NCI-H226 (cell line): ENCODE measurements at regions not wholly inside any gene's neighbourhood (a gene's known extent, or its start where the extent isn't known, plus 50 kb on each side); places are given as distances from the start of the nearest gene placed in this dataset.
"Not testable (repeated sequence)": the region's sequence is repeated elsewhere in the genome, so short reads cannot be mapped to it uniquely, and the experiment has no call there.

Experiments used
- DNase-seq: peaks from one replicate; pipeline ENCODE4 v3.0.0-alpha.2; 2015

GRCh38 chr3:107211608-107212007, 165.6 kb upstream of the CCDC54 start:
- DNase-seq, result no peak

DNA sequence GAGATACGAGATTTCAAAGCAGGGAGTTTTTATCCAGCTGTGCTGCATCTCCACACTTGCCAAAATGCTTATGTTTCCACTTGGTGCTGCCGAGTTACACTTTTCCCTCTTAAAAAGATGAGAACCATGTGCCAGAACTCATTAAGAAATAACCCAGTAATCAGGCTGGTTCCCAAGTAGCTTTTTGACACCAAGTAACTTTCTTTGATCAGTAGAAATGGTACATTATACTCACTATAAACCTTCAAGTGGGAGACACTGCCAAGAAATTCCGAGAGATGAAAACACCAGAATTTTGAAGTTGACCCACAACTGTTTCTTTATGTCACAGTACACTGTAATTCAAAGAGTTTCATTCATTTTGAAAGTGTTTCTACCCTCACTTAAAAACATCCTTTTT, 164.6 kb upstream of the CCDC54 start:
- DNase-seq, result no peak

- no peak for DNase-seq
These were observed 164.1 kb upstream of the CCDC54 start for GRCh38 chr3:107213044-107213669.

- peak; percentile 20 for DNase-seq
These were observed 161.0 kb upstream of the CCDC54 start for GRCh38 chr3:107216229-107216628.

DNA sequence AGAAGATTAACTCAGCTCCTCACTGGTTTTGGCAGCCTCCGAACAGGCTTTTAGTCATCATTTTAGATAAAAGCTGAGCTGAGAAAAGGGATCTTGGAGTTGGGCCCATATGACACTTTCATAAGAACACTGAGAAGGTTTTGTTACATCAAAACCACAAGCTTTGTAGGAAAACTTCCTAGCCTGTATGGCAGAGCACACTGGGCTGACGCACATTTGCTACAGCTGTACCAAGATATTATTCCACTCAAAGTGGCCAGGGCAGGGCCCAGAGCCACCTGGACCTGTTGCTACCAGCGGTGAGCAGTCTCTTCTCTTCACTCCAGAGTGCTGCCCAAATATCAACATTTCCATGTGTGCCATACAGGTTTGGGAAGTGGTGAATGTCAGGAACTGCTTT, 160.5 kb upstream of the CCDC54 start:
- DNase-seq, result peak; percentile 93

GRCh38 chr3:107217172-107217571, 160.1 kb upstream of the CCDC54 start:
- peak; percentile 92 for DNase-seq

DNA sequence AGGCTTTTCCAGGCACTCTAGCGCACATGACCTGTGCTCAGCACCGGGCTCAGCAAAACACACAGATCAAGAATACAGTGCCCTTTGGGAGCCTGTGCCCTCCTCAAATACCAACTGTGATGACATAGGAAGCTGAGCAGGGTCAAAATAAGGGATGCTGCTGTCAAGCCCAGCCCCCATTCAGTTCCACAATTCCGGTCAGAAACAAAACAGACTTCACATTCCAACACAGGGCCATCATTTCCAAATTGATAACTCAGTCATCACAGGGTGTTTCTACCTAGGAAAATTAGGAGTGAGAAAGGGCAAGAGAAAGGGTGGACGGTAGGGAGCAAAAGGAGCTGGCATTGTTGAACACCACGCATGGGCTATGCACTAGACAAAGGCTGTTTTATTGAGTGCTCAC, 158.4 kb upstream of the CCDC54 start:
- DNase-seq, result no peak

DNA sequence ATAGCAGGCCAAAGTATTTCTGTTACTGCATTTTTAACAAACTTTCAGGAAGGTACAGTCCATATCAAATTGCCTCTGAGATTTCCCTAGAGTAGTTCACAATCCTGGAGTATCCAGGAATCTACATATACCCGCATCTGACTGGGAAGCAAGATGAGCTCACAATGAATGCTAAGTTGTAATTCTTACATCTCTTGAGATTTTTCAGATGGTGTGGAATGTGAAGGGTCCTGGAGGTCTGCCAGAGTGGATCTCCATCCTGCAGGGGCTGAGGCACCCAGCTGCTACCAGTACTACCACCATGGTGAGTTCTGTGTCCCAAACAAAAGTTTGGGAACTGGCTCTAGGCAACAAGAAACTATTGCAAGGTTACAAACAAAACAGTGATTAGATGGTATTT, 156.7 kb upstream of the CCDC54 start:
- DNase-seq, result no peak

DNA sequence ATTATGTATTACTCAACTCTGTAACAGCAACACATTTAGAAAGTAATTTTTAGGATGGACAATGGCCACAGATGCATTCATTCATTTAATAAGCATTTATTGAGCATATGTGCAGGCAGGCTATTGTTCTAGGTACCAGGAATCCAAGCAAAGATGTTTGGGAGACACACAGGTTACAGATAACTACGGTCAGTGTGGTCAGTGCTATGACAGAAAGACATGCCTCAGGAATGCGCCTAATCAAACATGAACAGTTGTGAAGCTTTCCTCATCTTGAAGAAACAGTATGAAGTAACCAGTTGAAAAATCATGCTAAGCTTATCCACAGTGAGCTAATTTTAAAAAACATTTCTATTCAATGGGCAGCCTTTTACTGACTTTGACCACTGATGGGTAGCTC, 155.4 kb upstream of the CCDC54 start:
- DNase-seq, result peak; percentile 72

DNA sequence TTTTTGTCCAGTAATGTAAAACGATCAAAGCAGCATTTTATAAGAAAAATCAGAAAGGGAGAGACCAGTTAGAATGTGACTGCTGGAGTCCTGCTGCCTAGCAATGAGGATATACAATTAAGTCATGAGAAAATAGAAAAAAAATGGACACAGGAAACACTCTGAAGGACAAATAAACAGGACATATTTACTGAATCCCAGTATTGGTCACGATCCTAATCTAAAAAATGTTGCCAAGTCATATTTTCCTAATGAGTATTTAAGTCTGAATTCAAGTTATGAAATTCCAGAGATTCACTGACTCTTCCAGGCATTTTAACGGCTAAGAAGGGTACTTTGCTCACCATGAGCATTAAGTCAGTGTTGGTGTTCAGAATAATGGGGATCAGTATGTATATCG, 154.3 kb upstream of the CCDC54 start:
- DNase-seq, result peak; percentile 50

GRCh38 chr3:107224026-107224596, 153.1 kb upstream of the CCDC54 start:
- no peak for DNase-seq

DNA sequence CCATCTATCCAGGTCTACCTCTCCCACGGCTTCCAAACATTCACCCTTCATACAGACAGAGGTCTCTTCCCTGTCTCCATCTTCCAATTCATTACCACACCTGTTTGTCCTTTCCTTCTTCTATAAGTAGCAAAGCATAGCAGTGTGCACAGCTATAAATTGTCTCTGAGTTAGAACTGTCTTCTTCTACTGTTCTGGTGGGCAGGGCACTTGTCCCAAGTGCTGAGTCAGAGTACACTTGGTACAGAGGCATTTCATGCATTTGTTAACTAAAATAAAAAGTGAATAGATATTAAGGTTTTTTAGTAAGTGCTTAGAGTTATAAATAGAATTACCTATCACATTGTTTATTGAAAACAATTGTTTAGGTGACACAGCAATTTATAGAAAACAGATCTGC, 150.1 kb upstream of the CCDC54 start:
- DNase-seq, result peak; percentile 31

- not testable (repeated sequence) for DNase-seq
These were observed 143.4 kb upstream of the CCDC54 start for GRCh38 chr3:107233877-107234276.

GRCh38 chr3:107235193-107235927, 141.9 kb upstream of the CCDC54 start:
- no peak for DNase-seq

DNA sequence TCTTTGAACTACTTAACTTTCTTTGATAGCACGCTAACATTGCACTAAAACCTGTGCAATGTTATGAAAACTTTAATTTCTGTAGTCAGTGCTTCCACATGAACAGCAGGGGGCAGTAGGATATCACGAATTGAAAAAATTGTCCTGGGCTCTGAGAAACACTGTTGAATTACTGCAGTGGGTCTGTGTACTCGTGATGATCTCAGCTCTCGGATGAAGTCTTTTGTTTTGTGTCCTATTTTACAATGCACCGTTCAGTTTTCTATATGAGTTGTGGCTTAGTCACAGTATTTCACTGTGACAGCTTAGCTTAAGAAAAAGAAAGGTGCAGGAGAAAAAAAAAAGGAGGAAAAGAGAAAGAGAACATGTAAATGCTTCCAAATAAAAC, 141.3 kb upstream of the CCDC54 start:
- peak; percentile 57 for DNase-seq

- peak; percentile 61 for DNase-seq
These were observed 140.4 kb upstream of the CCDC54 start for GRCh38 chr3:107236655-107237337.

- DNase-seq, result no peak
These were observed 138.5 kb upstream of the CCDC54 start for GRCh38 chr3:107238787-107239186.

DNA sequence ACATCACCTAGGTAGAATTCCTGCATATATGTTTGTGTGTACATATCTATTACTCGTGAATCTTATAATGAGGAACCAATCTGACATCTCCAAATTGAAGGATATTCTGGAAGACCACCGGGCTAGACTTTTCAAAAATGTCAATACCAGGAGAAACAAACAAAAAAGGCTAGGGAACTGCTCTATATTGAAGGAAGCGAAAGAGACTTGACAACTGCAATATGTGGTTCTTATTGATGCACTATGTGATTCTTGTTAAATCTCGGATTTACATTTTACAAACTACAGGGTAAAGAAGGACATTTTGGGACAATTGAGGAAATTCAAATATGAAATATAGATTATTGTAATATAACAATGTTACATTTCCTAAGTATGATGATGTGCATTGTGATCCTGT, 137.5 kb upstream of the CCDC54 start:
- DNase-seq, result no peak

- peak; percentile 74 for DNase-seq
These were observed 136.8 kb upstream of the CCDC54 start for GRCh38 chr3:107240183-107241091.

GRCh38 chr3:107241217-107241616, 136.0 kb upstream of the CCDC54 start:
- DNase-seq, result no peak

- DNase-seq, result no peak
These were observed 134.7 kb upstream of the CCDC54 start for GRCh38 chr3:107242579-107242978.

DNA sequence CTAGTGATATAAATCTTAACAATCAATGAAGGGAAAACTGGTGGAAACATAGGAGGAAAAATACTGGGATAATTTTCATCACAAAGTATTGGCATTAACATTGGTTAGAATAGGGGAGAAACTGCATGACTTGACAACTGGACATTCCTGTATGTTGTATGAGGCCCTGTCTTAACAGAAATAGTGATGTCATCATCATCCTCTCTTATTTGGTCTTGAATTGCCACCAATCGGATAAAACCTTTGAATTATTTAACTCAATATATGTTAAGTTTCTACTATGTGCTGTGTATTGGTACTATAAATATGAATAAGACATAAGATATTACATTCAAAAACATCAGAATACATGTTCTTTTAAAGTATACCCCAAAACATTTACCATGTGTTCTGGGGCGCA, 130.1 kb upstream of the CCDC54 start:
- DNase-seq, result no peak

DNA sequence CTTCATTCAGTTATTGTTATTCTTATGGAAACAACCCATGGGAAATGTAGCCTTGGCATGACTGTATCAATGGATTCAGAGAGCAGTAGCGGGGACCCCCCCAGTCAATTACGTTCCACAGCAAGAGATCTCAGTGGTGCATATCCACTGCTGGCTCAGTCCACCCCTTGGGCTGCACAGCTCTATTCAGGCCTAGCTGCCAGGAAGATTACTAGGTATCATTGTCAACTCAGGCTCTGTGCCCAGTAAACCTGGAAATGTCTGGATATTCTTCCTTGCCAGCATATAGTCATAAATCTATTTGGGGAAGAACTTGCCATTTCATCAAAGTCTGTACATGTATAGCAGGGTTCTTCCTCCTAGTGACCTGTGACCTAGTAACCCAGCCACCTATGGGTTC, 128.1 kb upstream of the CCDC54 start:
- no peak for DNase-seq
